H1 (cell line): ENCODE measurements at regions not wholly inside any gene's neighbourhood (a gene's known extent, or its start where the extent isn't known, plus 50 kb on each side); places are given as distances from the start of the nearest gene placed in this dataset.

Experiments used
- CTCF ChIA-PET: fragments of 300-600 bp; sonication (Branson Sonifier 250); formaldehyde crosslinking; loops from one replicate; lab custom pipeline; 2021; ENCODE audit not compliant: partially characterized antibody; lab: Charles Lee
- POLR2A ChIA-PET: fragments of 300-600 bp; sonication (Branson Sonifier 250); formaldehyde crosslinking; loops from one replicate; lab custom pipeline; 2021; ENCODE audit warnings: inconsistent platforms; ENCODE audit not compliant: partially characterized antibody; lab: Charles Lee
- DNase-seq, 2 experiments: peaks; one replicate each; pipeline versions ENCODE4 v3.0.0 to v3.0.0-alpha.2; 2010 to 2022; ENCODE audit warnings: low spot score in 2 of 2, low read depth in 1 of 2, mixed read lengths in 1 of 2
- FAIRE-seq: peaks from 2 replicates; lab custom pipeline; 2011; peaks lifted over from hg19 to GRCh38; lab: Jason Lieb, UNC
- H2AFZ ChIP-seq: 2 replicates; pipeline ENCODE4 v1.8.1; 2012; ENCODE audit warnings: low read length, inconsistent platforms
- H2AK5ac ChIP-seq: 2 replicates; pipeline ENCODE4 v1.6.1; 2013; ENCODE audit warnings: low read depth, low read length
- H2BK120ac ChIP-seq: replicated peaks from 2 replicates; pipeline ENCODE3; 2013; ENCODE audit warnings: low read depth, low read length, inconsistent platforms
- H2BK12ac ChIP-seq: 2 replicates; pipeline ENCODE4 v1.6.1; 2013; ENCODE audit warnings: low read depth, low read length
- H2BK15ac ChIP-seq: 2 replicates; pipeline ENCODE4 v1.6.1; 2013; ENCODE audit warnings: low read length
- H2BK20ac ChIP-seq: 2 replicates; pipeline ENCODE4 v1.6.1; 2013; ENCODE audit warnings: low read length
- H2BK5ac ChIP-seq: 2 replicates; pipeline ENCODE4 v1.6.1; 2013; ENCODE audit warnings: low read depth, low read length
- H3K14ac ChIP-seq: 2 replicates; pipeline ENCODE4 v1.6.1; 2013; ENCODE audit warnings: inconsistent platforms; ENCODE audit not compliant: insufficient read length
- H3K18ac ChIP-seq: 2 replicates; pipeline ENCODE4 v1.6.1; 2013; ENCODE audit warnings: low read length; ENCODE audit errors: extremely low read depth
- H3K23ac ChIP-seq: 2 replicates; pipeline ENCODE4 v1.6.1; 2013; ENCODE audit warnings: inconsistent platforms; ENCODE audit not compliant: insufficient read length
- H3K23me2 ChIP-seq: 2 replicates; pipeline ENCODE4 v1.6.1; 2013; ENCODE audit warnings: low read depth, low read length
- H3K27ac ChIP-seq: 2 replicates; pipeline ENCODE4 v1.6.1; 2011; ENCODE audit warnings: low read depth, low read length, inconsistent platforms
- H3K27me3 ChIP-seq, 4 experiments: replicated peaks in 1 of 4; 1 replicate in 1 of 4; 2 replicates in 3 of 4; pipeline versions ENCODE4 v1.6.1 to v1.8.1; 2011 to 2013; ENCODE audit warnings: low read length in 3 of 4, mild to moderate bottlenecking in 3 of 4, inconsistent platforms in 2 of 4, mixed read lengths in 2 of 4, moderate library complexity in 1 of 4; ENCODE audit not compliant: control insufficient read depth in 3 of 4, insufficient read depth in 3 of 4; ENCODE audit errors: extremely low read depth in 1 of 4
- H3K36me3 ChIP-seq, 4 experiments: 2 replicates each; pipeline versions ENCODE4 v1.6.1 to v1.8.1; 2011 to 2013; ENCODE audit warnings: mild to moderate bottlenecking in 4 of 4, low read length in 3 of 4, moderate library complexity in 2 of 4, control low read depth in 1 of 4, inconsistent platforms in 1 of 4; ENCODE audit not compliant: insufficient read depth in 4 of 4, control insufficient read depth in 2 of 4
- H3K4ac ChIP-seq: replicated peaks from 2 replicates; pipeline ENCODE3; 2013; ENCODE audit warnings: low read length, low read depth, mixed read lengths, inconsistent platforms; ENCODE audit not compliant: insufficient read length
- H3K4me1 ChIP-seq, 4 experiments: replicated peaks in 1 of 4; 1 replicate in 1 of 4; 2 replicates in 3 of 4; pipeline versions ENCODE4 v1.6.1 to v1.8.1; 2011 to 2013; ENCODE audit warnings: low read length in 3 of 4, inconsistent platforms in 2 of 4, mixed read lengths in 1 of 4; ENCODE audit not compliant: insufficient read depth in 4 of 4, control insufficient read depth in 3 of 4
- H3K4me2 ChIP-seq, 2 experiments: 2 replicates each; pipeline versions ENCODE4 v1.6.1 to v1.8.1; 2011 to 2013; ENCODE audit warnings: low read depth in 2 of 2, low read length in 2 of 2, control low read depth in 1 of 2, inconsistent platforms in 1 of 2, mild to moderate bottlenecking in 1 of 2; ENCODE audit not compliant: insufficient read depth in 1 of 2
- H3K4me3 ChIP-seq, 4 experiments: fragments of 200-600, 300-600 bp in 1 of 4; sonication (generic), shearing (Covaris generic), sonication (Bioruptor Twin) in 1 of 4; 2 replicates each; pipeline versions ENCODE4 v1.5.1 to v1.8.1; 2011 to 2016; ENCODE audit warnings: low read length in 4 of 4, low read depth in 3 of 4, control low read depth in 2 of 4, inconsistent platforms in 2 of 4, mild to moderate bottlenecking in 2 of 4, mixed read lengths in 1 of 4, moderate library complexity in 1 of 4; ENCODE audit not compliant: insufficient read depth in 2 of 4; ENCODE audit errors: extremely low read depth in 1 of 4
- H3K56ac ChIP-seq: replicated peaks from 2 replicates; pipeline ENCODE3; 2013; ENCODE audit warnings: low read depth, mild to moderate bottlenecking, mixed read lengths, low read length, inconsistent platforms; ENCODE audit not compliant: insufficient read length
- H3K79me1 ChIP-seq: 2 replicates; pipeline ENCODE4 v1.6.1; 2013; ENCODE audit warnings: low read depth, low read length, control low read depth
- H3K79me2 ChIP-seq, 2 experiments: 2 replicates each; pipeline versions ENCODE4 v1.6.1 to v1.8.1; 2012 to 2013; ENCODE audit warnings: low read length in 2 of 2, mild to moderate bottlenecking in 2 of 2, inconsistent platforms in 1 of 2; ENCODE audit not compliant: insufficient read depth in 2 of 2, control insufficient read depth in 1 of 2
- H3K9ac ChIP-seq, 4 experiments: replicated peaks in 1 of 4; 1 replicate in 1 of 4; 2 replicates in 3 of 4; pipeline versions ENCODE4 v1.6.1 to v1.8.1; 2011 to 2013; ENCODE audit warnings: low read depth in 3 of 4, low read length in 3 of 4, control low read depth in 2 of 4, mild to moderate bottlenecking in 2 of 4, moderate library complexity in 2 of 4, inconsistent platforms in 1 of 4; ENCODE audit errors: extremely low read depth in 1 of 4
- H3K9me3 ChIP-seq, 2 experiments: 2 replicates each; pipeline versions ENCODE4 v1.6.1 to v1.8.1; 2012 to 2013; ENCODE audit warnings: mild to moderate bottlenecking in 2 of 2, moderate library complexity in 2 of 2, control low read depth in 1 of 2, inconsistent platforms in 1 of 2, low read depth in 1 of 2, low read length in 1 of 2, mixed read lengths in 1 of 2; ENCODE audit not compliant: insufficient read depth in 2 of 2
- H4K20me1 ChIP-seq, 2 experiments: replicated peaks in 1 of 2; 2 replicates each; pipeline versions ENCODE3 to v1.8.1; 2011 to 2013; ENCODE audit warnings: inconsistent platforms in 2 of 2, low read length in 2 of 2, mild to moderate bottlenecking in 1 of 2; ENCODE audit not compliant: insufficient read depth in 2 of 2, control insufficient read depth in 1 of 2
- H4K5ac ChIP-seq: 2 replicates; pipeline ENCODE4 v1.6.1; 2013; ENCODE audit warnings: low read length, low read depth, mixed read lengths, inconsistent platforms; ENCODE audit not compliant: insufficient read length
- H4K8ac ChIP-seq: 2 replicates; pipeline ENCODE4 v1.8.0; 2013; ENCODE audit warnings: mild to moderate bottlenecking, moderate library complexity, low read length, inconsistent platforms; ENCODE audit not compliant: insufficient read depth; ENCODE audit errors: extremely low read depth
- H4K91ac ChIP-seq: replicated peaks from 2 replicates; pipeline ENCODE3; 2013; ENCODE audit warnings: low read length, mixed read lengths, inconsistent platforms; ENCODE audit not compliant: insufficient read length
- BCL11A ChIP-seq, 2 experiments: IDR thresholded peaks; one replicate each; pipeline ENCODE4 v1.6.1; 2011; ENCODE audit warnings: low read depth in 2 of 2, low read length in 2 of 2, mild to moderate bottlenecking in 2 of 2
- EZH2 ChIP-seq: fragments of 200-600 bp; sonication (generic); IDR thresholded peaks from 2 replicates; pipeline ENCODE4 v1.7.1; 2012; ENCODE audit warnings: low read depth, mild to moderate bottlenecking, moderate library complexity, low read length, inconsistent platforms; ENCODE audit not compliant: severe bottlenecking
- WGBS, 2 experiments: shearing (Covaris generic) in 1 of 2; methylation state at CpG; one replicate each; pipeline versions ENCODE4 v1.1.6 to v1.1.7; 2013 to 2015; ENCODE audit warnings: low lambda C conversion rate in 2 of 2, mixed read lengths in 2 of 2, inconsistent platforms in 1 of 2, low coverage in 1 of 2, missing lambda C conversion rate in 1 of 2; ENCODE audit not compliant: insufficient replicate concordance in 2 of 2, insufficient coverage in 1 of 2, insufficient read length in 1 of 2; ENCODE audit errors: extremely low coverage in 1 of 2, missing lambda C conversion rate in 1 of 2; 5-methylcytosine and 5-hydroxymethylcytosine counted together

DNA sequence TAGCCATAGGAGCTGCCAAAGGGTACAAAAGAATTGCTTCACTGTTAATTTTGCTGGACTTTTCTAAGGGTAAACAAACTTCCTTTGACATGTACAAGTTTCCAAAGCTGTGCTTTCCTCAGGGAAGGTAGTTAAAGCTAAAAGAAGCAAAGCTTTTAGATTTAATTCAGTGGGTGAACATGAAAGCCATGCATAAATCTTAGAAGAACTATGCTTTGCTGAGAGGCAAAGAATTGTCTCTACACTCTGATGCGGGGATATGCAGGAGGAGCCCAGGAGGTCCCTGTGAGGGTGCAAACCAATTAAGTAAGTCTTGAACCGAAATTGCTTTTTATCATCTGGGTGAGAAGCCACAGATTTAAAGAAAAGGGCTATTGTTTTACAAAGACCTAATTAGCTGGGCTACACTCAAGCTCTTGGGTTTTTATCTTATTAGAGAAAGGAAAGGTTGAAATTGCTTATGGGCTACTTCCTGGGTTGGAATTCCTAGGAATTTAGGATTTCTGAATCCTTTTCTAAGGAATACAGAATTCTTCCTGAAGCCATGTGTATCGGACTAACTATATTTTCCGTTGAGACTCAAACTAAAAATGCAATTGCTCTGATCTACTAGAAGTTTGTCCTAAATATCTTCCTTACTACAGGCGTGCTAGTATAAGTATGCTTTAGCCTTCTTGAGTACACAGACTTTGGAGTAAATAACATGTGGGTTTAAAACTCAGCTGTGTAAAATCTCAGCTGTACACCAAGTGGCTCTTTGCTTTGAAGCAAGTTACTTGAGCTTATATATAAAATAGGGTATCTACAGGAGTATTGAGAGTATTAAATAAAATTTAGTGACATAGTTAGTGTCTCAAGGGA lies 188.4 kb upstream of the ANK2 start:
- Histone ChIP-seq H3K14ac (no peak overlapping the region), H2BK15ac (no peak overlapping the region), H3K9ac (no peak overlapping the region), H3K79me1 (no peaks in the 10 kb centered on the region), H3K23ac (no peak overlapping the region), H3K23me2 (no peaks in the 10 kb centered on the region; the same call in 1 of the 2 replicates), H2BK12ac (no peak overlapping the region), H4K5ac (peak overlapping the region; percentile 89), H4K8ac (no peak overlapping the region), H3K4me3 (peak overlapping the region in 1 of 4 experiments; percentile 31; a peak in 2 of 8 replicates), H3K4me2 (peak overlapping the region; percentile 15 to 26), H3K27ac (0 out of 2 replicates have a peak overlapping the region, but pooled peaks have one; percentile 42), H2BK5ac (no peak overlapping the region), H2BK20ac (no peak overlapping the region), H2AK5ac (no peak overlapping the region), H3K79me2 (peaks cover 0 to 16% of the 10 kb centered on the region in 2 experiments; a peak in 1 of 4 replicates), H3K36me3 (no peaks in the 10 kb centered on the region), H4K20me1 (no peaks in the 10 kb centered on the region), H2BK120ac (peak overlapping the region; percentile 80), H3K4me1 (peaks cover 0 to 22% (median 14%) of the 10 kb centered on the region in 4 experiments; a peak in 6 of 7 replicates), H3K27me3 (no peaks in the 10 kb centered on the region), H3K56ac (peak overlapping the region; percentile 52), H4K91ac (peak overlapping the region; percentile 22), H3K4ac (peak overlapping the region; percentile 9), H2AFZ (no peak overlapping the region), H3K9me3 (no peaks in the 10 kb centered on the region), H3K18ac (no peak overlapping the region; the same call in 1 of the 2 replicates)
- WGBS, 2 experiments: 20% methylated on average over 5 of the region's 5 CpGs; no CpG with 5 or more reads in 1 of the 2 experiments
- CTCF ChIA-PET: interaction anchor here (0.7 to 3.0 kb wide), 7 partner anchors 36 to 260 kb away, joined by 3 to 10 read pairs (median 3); no protein-coding TSS in a partner anchor
- POLR2A ChIA-PET: interaction anchor here (1.3 kb wide), 1 partner anchor 81 kb away, joined by 3 read pairs; no protein-coding TSS in a partner anchor
- DNase-seq: peak in 1 of 2 experiments; percentile 21
- peak; percentile 82 for FAIRE-seq
- TF ChIP-seq EZH2 (no peak), BCL11A (IDR thresholded peaks at IDR 0.05; ENCODE audit: low read depth in 2 of 2, low read length in 2 of 2) (peak in 1 of 2 experiments; percentile 49)
